Central memory CD8-positive, alpha-beta T cell (primary cell): ENCODE measurements at regions not wholly inside any gene's neighbourhood (a gene's known extent, or its start where the extent isn't known, plus 50 kb on each side); places are given as distances from the start of the nearest gene placed in this dataset.

ENCODE experiments used
- ATAC-seq: fragments of 150-1000 bp; cut with Tn5 transposase; replicated peaks from 2 replicates; pipeline ENCODE4 v1.10.0; 2022; ENCODE audit warnings: mild to moderate bottlenecking, moderate FRiP score, moderate number of reproducible peaks; ENCODE audit not compliant: poor library complexity, severe bottlenecking; ENCODE audit errors: extremely low read depth
- DNase-seq, 2 donors: peaks; one replicate each; pipeline ENCODE4 v3.0.0; 2021; ENCODE audit warnings: low spot score in 2 of 2
- H3K27ac Mint-ChIP-seq: one replicate; pipeline ENCODE4 v1.8.0; 2022; ENCODE audit warnings: low read depth, mild to moderate bottlenecking, moderate library complexity, mixed read lengths
- H3K27me3 Mint-ChIP-seq: one replicate; pipeline ENCODE4 v1.8.0; 2022; ENCODE audit warnings: mixed read lengths
- H3K36me3 Mint-ChIP-seq: one replicate; pipeline ENCODE4 v1.8.0; 2022; ENCODE audit warnings: mild to moderate bottlenecking, moderate library complexity, mixed read lengths; ENCODE audit not compliant: insufficient read depth
- H3K4me1 Mint-ChIP-seq: one replicate; pipeline ENCODE4 v1.8.0; 2022; ENCODE audit warnings: mixed read lengths
- H3K4me3 Mint-ChIP-seq: one replicate; pipeline ENCODE4 v1.8.0; 2022; ENCODE audit warnings: mild to moderate bottlenecking, moderate library complexity, mixed read lengths
- H3K9me3 Mint-ChIP-seq: one replicate; pipeline ENCODE4 v1.8.0; 2022; ENCODE audit warnings: mixed read lengths

GRCh38 chr1:70895531-70895930 is 152.1 kb downstream of the PTGER3 start:
- Mint-ChIP-seq H3K4me3 (no peak overlapping the region), H3K9me3 (peaks cover 5% of the 10 kb centered on the region), H3K27ac (no peak overlapping the region), H3K36me3 (no peaks in the 10 kb centered on the region), H3K4me1 (no peaks in the 10 kb centered on the region), H3K27me3 (no peaks in the 10 kb centered on the region)
- ATAC-seq (no peak), DNase-seq (no peak)

GRCh38 chr1:70896224-70896623 is 151.4 kb downstream of the PTGER3 start:
- no peak for ATAC-seq
- peaks cover 5% of the 10 kb centered on the region for H3K9me3 Mint-ChIP-seq

GRCh38 chr1:70897273-70897672 is 150.3 kb downstream of the PTGER3 start:
- H3K9me3 Mint-ChIP-seq = peaks cover 7% of the 10 kb centered on the region
- H3K4me3 Mint-ChIP-seq = no peak overlapping the region
- H3K36me3 Mint-ChIP-seq = no peaks in the 10 kb centered on the region
- no peaks in the 10 kb centered on the region for H3K4me1 Mint-ChIP-seq
- H3K27me3 Mint-ChIP-seq = no peaks in the 10 kb centered on the region
- no peak overlapping the region for H3K27ac Mint-ChIP-seq
- DNase-seq (no peak), ATAC-seq (no peak)

More at GRCh38 chr1:70896224-70896623, 151.4 kb downstream of the PTGER3 start:
- Mint-ChIP-seq H3K27ac (no peak overlapping the region), H3K27me3 (no peaks in the 10 kb centered on the region), H3K4me3 (no peak overlapping the region), H3K36me3 (no peaks in the 10 kb centered on the region), H3K4me1 (no peaks in the 10 kb centered on the region)
- DNase-seq = no peak

GRCh38 chr1:70899735-70900134 is 147.9 kb downstream of the PTGER3 start:
- H3K4me1 Mint-ChIP-seq = no peaks in the 10 kb centered on the region
- H3K4me3 Mint-ChIP-seq = no peak overlapping the region
- no peak for ATAC-seq
- no peaks in the 10 kb centered on the region for H3K36me3 Mint-ChIP-seq
- no peaks in the 10 kb centered on the region for H3K27me3 Mint-ChIP-seq
- no peak overlapping the region for H3K27ac Mint-ChIP-seq
- DNase-seq = no peak
- H3K9me3 Mint-ChIP-seq = peaks cover 16% of the 10 kb centered on the region

GRCh38 chr1:70902211-70902610 is 145.4 kb downstream of the PTGER3 start:
- ATAC-seq (no peak), DNase-seq (no peak)
- Mint-ChIP-seq H3K9me3 (peaks cover 22% of the 10 kb centered on the region), H3K36me3 (no peaks in the 10 kb centered on the region), H3K27ac (no peak overlapping the region), H3K4me3 (no peak overlapping the region), H3K27me3 (no peaks in the 10 kb centered on the region), H3K4me1 (no peaks in the 10 kb centered on the region)

- Mint-ChIP-seq H3K4me1 (no peaks in the 10 kb centered on the region), H3K36me3 (no peaks in the 10 kb centered on the region), H3K9me3 (peaks cover 17% of the 10 kb centered on the region), H3K27ac (no peak overlapping the region), H3K4me3 (no peak overlapping the region), H3K27me3 (no peaks in the 10 kb centered on the region)
- DNase-seq (no peak), ATAC-seq (no peak)
Measured at GRCh38 chr1:70906800-70907199, 140.8 kb downstream of the PTGER3 start.

GRCh38 chr1:70907563-70908310 is 139.9 kb downstream of the PTGER3 start:
- DNase-seq = no peak
- H3K9me3 Mint-ChIP-seq = peaks cover 12% of the 10 kb centered on the region

GRCh38 chr1:70909262-70909822 is 138.3 kb downstream of the PTGER3 start:
- Mint-ChIP-seq H3K27ac (no peak overlapping the region), H3K27me3 (no peaks in the 10 kb centered on the region), H3K9me3 (peaks cover 7% of the 10 kb centered on the region), H3K4me1 (no peaks in the 10 kb centered on the region), H3K36me3 (no peaks in the 10 kb centered on the region), H3K4me3 (no peak overlapping the region)
- no peak for DNase-seq
- no peak for ATAC-seq

More at GRCh38 chr1:70907563-70908310, 139.9 kb downstream of the PTGER3 start:
- Mint-ChIP-seq H3K4me1 (no peaks in the 10 kb centered on the region), H3K27me3 (no peaks in the 10 kb centered on the region), H3K27ac (no peak overlapping the region), H3K36me3 (no peaks in the 10 kb centered on the region), H3K4me3 (no peak overlapping the region)
- no peak for ATAC-seq

- Mint-ChIP-seq H3K9me3 (peaks cover 6% of the 10 kb centered on the region), H3K27me3 (no peaks in the 10 kb centered on the region), H3K4me1 (no peaks in the 10 kb centered on the region), H3K4me3 (no peak overlapping the region), H3K36me3 (no peaks in the 10 kb centered on the region), H3K27ac (no peak overlapping the region)
- DNase-seq = no peak
- no peak for ATAC-seq
Measured at GRCh38 chr1:70910013-70910412, 137.6 kb downstream of the PTGER3 start.

GRCh38 chr1:70911861-70912260 is 135.8 kb downstream of the PTGER3 start:
- no peak for ATAC-seq
- DNase-seq = no peak
- H3K9me3 Mint-ChIP-seq = no peaks in the 10 kb centered on the region
- no peaks in the 10 kb centered on the region for H3K4me1 Mint-ChIP-seq
- no peak overlapping the region for H3K27ac Mint-ChIP-seq
- no peak overlapping the region for H3K4me3 Mint-ChIP-seq
- no peaks in the 10 kb centered on the region for H3K27me3 Mint-ChIP-seq
- no peaks in the 10 kb centered on the region for H3K36me3 Mint-ChIP-seq

GRCh38 chr1:70914224-70914623 is 133.4 kb downstream of the PTGER3 start:
- ATAC-seq (no peak), DNase-seq (no peak)
- no peak overlapping the region for H3K4me3 Mint-ChIP-seq
- no peaks in the 10 kb centered on the region for H3K4me1 Mint-ChIP-seq
- no peaks in the 10 kb centered on the region for H3K27me3 Mint-ChIP-seq
- no peak overlapping the region for H3K27ac Mint-ChIP-seq
- no peaks in the 10 kb centered on the region for H3K36me3 Mint-ChIP-seq
- H3K9me3 Mint-ChIP-seq = no peaks in the 10 kb centered on the region

GRCh38 chr1:70915258-70916033 is 132.2 kb downstream of the PTGER3 start:
- no peaks in the 10 kb centered on the region for H3K27me3 Mint-ChIP-seq
- DNase-seq = no peak
- H3K36me3 Mint-ChIP-seq = no peaks in the 10 kb centered on the region

GRCh38 chr1:70916034-70916427 is 131.6 kb downstream of the PTGER3 start:
- Mint-ChIP-seq H3K36me3 (no peaks in the 10 kb centered on the region), H3K4me1 (no peaks in the 10 kb centered on the region), H3K27me3 (no peaks in the 10 kb centered on the region), H3K4me3 (no peak overlapping the region), H3K27ac (no peak overlapping the region), H3K9me3 (no peaks in the 10 kb centered on the region)
- DNase-seq (no peak), ATAC-seq (no peak)

More at GRCh38 chr1:70915258-70916033, 132.2 kb downstream of the PTGER3 start:
- H3K27ac Mint-ChIP-seq = no peak overlapping the region
- ATAC-seq = no peak
- H3K9me3 Mint-ChIP-seq = no peaks in the 10 kb centered on the region
- H3K4me3 Mint-ChIP-seq = no peak overlapping the region
- H3K4me1 Mint-ChIP-seq = no peaks in the 10 kb centered on the region
